Fibroblast of lung (primary cell): ENCODE measurements at regions not wholly inside any gene's neighbourhood (a gene's known extent, or its start where the extent isn't known, plus 50 kb on each side); places are given as distances from the start of the nearest gene placed in this dataset.

Source experiments
- EZH2 ChIP-seq: IDR thresholded peaks from 2 replicates; pipeline ENCODE4 v1.5.1; 2012; ENCODE audit warnings: low read length, control low read depth, mild to moderate bottlenecking; ENCODE audit errors: missing control alignments
- TF ChIP-seq, protein P1 (sequence below), 2 donors: IDR thresholded peaks in 1 of 2; conservative IDR thresholded peaks in 1 of 2; 1 replicate in 1 of 2; 2 replicates in 1 of 2; pipeline ENCODE4 v1.5.1; 2011 to 2012; ENCODE audit warnings: low read length in 2 of 2, control low read depth in 1 of 2, inconsistent platforms in 1 of 2, low read depth in 1 of 2, mild to moderate bottlenecking in 1 of 2

DNA sequence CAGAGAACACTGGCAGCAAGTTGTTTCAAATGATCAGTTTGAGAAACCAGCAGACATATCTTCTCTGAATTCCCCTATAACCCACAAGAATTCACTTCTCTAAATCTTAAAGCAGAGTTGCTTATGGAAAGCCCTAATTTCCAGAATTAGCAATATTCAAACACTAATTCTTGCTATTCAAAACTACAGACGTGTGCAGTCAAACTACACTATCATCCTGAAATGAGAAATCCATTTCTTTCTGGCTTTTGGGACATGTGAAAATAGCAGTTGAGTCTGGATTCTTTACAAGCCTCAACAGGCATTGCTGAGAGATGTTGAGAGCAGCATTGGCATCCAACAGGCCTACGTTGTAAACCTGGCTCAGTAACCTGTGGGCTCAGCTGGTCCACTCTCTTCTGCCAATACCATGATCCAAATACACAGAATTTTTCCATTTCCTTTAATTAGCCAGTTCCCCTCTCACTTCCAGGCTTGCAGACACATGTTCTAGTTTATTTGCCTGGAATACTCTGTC, 74.6 kb upstream of the TMTC1 start:
- TF ChIP-seq, protein P1, sequence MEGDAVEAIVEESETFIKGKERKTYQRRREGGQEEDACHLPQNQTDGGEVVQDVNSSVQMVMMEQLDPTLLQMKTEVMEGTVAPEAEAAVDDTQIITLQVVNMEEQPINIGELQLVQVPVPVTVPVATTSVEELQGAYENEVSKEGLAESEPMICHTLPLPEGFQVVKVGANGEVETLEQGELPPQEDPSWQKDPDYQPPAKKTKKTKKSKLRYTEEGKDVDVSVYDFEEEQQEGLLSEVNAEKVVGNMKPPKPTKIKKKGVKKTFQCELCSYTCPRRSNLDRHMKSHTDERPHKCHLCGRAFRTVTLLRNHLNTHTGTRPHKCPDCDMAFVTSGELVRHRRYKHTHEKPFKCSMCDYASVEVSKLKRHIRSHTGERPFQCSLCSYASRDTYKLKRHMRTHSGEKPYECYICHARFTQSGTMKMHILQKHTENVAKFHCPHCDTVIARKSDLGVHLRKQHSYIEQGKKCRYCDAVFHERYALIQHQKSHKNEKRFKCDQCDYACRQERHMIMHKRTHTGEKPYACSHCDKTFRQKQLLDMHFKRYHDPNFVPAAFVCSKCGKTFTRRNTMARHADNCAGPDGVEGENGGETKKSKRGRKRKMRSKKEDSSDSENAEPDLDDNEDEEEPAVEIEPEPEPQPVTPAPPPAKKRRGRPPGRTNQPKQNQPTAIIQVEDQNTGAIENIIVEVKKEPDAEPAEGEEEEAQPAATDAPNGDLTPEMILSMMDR (conservative IDR thresholded peaks at IDR 0.05 in 1 of 2, IDR thresholded peaks at IDR 0.05 in 1 of 2; ENCODE audit: low read depth in 1 of 2, low read length in 2 of 2): no peak
- TF ChIP-seq EZH2: no peak
